ENCODE measurements at regions not wholly inside any gene's neighbourhood (a gene's known extent, or its start where the extent isn't known, plus 50 kb on each side); places are given as distances from the start of the nearest gene placed in this dataset.

DNA sequence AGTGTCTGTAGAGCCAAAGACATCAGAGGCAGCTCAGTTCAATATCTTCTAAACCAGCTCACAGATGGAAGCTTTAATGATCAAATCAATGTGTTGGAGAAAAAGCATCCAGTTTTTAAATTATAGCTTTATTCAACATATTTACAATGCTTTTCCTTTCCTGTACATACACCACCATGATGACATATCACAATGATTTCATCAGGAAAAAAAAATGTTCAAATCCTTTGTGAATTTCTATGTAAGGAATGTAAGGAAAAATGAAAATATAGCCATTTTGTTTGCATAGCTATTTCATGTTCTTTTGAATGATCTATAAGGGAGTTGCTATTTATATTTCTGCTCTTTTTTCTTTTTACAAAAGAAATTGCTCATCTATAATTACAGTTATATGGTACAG, 134.7 kb upstream of the CDH20 start:
- no peaks in the 10 kb centered on the region for H3K36me3 Mint-ChIP-seq (ENCODE audit: insufficient read depth)
- no peak for DNase-seq (ENCODE audit: low spot score in 2 of 2)
- no peak overlapping the region for H3K4me3 Mint-ChIP-seq
- H3K4me1 Mint-ChIP-seq = no peaks in the 10 kb centered on the region
- no peaks in the 10 kb centered on the region for H3K27me3 Mint-ChIP-seq
- peaks cover 10% of the 10 kb centered on the region for H3K9me3 Mint-ChIP-seq
- no peak for ATAC-seq (replicated peaks; ENCODE audit: extremely low read depth, poor library complexity, severe bottlenecking)
- no peak overlapping the region for H3K27ac Mint-ChIP-seq (ENCODE audit: low read depth)

DNA sequence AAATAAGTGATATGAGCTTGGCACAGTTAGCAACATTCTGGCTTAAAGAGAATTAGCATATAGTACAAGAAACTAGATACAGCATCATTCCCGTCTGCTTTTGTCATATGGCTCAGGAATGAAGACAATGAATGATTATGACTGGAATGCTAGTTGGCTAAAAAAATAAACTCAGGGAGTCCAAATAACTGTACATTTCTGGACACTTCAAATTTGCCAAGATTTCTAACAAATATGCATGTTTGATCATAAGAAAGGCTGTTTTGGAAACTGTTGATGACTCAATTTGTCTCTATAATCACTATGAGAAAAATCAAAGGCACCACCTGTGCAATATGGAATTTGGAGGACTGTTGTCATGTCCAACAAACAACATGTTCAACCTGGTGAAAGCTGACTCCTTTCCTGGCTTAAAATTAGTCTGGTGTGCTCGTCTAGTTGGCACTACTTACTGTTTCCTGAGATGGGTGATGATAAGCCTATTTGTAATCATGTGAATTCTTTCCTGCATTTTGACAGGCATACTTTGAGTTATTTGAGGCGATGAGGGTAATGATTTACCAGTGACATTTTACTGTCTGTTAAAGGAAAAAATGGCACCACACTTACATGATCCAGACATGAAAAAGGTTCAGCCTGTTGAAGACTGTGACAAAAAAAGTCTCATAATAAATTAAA, 133.9 kb upstream of the CDH20 start:
- H3K4me1 Mint-ChIP-seq = no peaks in the 10 kb centered on the region
- no peaks in the 10 kb centered on the region for H3K36me3 Mint-ChIP-seq (ENCODE audit: insufficient read depth)
- H3K9me3 Mint-ChIP-seq = peaks cover 8% of the 10 kb centered on the region
- no peak overlapping the region for H3K27ac Mint-ChIP-seq (ENCODE audit: low read depth)
- no peak overlapping the region for H3K4me3 Mint-ChIP-seq
- H3K27me3 Mint-ChIP-seq = no peaks in the 10 kb centered on the region
- ATAC-seq (replicated peaks; ENCODE audit: extremely low read depth, poor library complexity, severe bottlenecking) (no peak), DNase-seq (ENCODE audit: low spot score in 2 of 2) (no peak)

DNA sequence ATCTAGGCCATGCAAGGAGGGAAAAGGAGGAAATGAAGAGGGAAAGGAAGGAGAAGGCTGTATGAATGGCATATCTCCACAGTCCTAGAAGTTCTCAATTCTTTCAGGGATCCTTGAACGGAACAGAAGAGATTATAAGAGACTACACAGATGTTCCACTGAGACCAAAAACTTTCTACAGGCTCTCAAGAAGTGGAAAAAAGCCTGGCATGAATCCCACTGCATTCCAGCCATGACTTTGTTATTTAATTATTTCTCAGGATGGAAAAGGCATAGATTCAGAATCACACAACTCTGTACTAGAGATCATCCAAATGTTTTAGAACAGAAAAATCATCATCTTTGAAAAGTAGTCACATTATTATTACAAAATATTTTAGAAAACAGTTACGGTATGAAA, 131.7 kb upstream of the CDH20 start:
- ATAC-seq (replicated peaks; ENCODE audit: extremely low read depth, poor library complexity, severe bottlenecking) (no peak), DNase-seq (ENCODE audit: low spot score in 2 of 2) (no peak)
- Mint-ChIP-seq H3K4me1 (no peaks in the 10 kb centered on the region), H3K9me3 (peaks cover 3% of the 10 kb centered on the region), H3K27ac (ENCODE audit: low read depth) (no peak overlapping the region), H3K36me3 (ENCODE audit: insufficient read depth) (no peaks in the 10 kb centered on the region), H3K4me3 (no peak overlapping the region), H3K27me3 (no peaks in the 10 kb centered on the region)

DNA sequence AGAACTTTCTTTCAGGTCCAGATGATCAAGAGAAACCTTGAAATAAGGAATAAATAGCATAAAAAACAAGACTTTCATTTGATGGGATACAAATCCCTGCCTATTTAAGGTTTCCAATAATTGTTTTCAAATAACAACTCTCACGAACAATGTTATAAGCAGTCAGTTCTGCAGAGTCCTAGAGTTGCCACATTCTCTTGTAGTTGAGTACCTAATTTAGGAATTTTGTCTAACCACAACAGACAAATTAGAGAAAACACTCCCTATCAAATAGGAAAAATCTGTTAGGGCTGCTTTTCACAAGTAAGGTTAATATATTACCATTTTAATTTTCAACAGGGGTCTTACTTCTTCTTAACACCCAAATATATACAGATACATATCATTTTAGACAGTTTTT, 130.1 kb upstream of the CDH20 start:
- H3K27ac Mint-ChIP-seq (ENCODE audit: low read depth) = no peak overlapping the region
- no peaks in the 10 kb centered on the region for H3K27me3 Mint-ChIP-seq
- H3K36me3 Mint-ChIP-seq (ENCODE audit: insufficient read depth) = no peaks in the 10 kb centered on the region
- DNase-seq (ENCODE audit: low spot score in 2 of 2) = no peak
- ATAC-seq (replicated peaks; ENCODE audit: extremely low read depth, poor library complexity, severe bottlenecking) = no peak
- no peaks in the 10 kb centered on the region for H3K4me1 Mint-ChIP-seq
- H3K4me3 Mint-ChIP-seq = no peak overlapping the region
- peaks cover under 1% of the 10 kb centered on the region for H3K9me3 Mint-ChIP-seq

DNA sequence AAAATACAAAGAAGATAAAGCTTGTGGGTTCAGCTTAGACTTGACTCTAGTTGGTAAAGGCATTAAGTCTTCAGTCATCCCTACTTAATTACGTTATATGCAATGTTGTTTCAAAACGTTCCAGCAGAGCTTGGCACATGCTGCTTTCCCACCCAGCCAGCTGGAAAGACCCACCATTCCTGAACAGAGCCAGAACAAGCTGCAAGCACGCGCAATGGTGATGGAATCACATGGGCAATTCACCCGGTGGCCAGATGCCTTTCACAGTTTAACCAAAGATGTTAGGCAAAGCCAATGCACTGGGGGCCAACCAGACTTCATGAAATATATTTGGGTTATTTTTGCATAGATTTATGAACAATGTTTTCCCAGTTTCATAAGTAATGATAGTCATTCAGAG, 123.4 kb upstream of the CDH20 start:
- no peaks in the 10 kb centered on the region for H3K27me3 Mint-ChIP-seq
- H3K4me1 Mint-ChIP-seq = no peaks in the 10 kb centered on the region
- H3K9me3 Mint-ChIP-seq = peaks cover 19% of the 10 kb centered on the region
- no peak overlapping the region for H3K27ac Mint-ChIP-seq (ENCODE audit: low read depth)
- ATAC-seq (replicated peaks; ENCODE audit: extremely low read depth, poor library complexity, severe bottlenecking) (no peak), DNase-seq (ENCODE audit: low spot score in 2 of 2) (no peak)
- no peaks in the 10 kb centered on the region for H3K36me3 Mint-ChIP-seq (ENCODE audit: insufficient read depth)
- no peak overlapping the region for H3K4me3 Mint-ChIP-seq

DNA sequence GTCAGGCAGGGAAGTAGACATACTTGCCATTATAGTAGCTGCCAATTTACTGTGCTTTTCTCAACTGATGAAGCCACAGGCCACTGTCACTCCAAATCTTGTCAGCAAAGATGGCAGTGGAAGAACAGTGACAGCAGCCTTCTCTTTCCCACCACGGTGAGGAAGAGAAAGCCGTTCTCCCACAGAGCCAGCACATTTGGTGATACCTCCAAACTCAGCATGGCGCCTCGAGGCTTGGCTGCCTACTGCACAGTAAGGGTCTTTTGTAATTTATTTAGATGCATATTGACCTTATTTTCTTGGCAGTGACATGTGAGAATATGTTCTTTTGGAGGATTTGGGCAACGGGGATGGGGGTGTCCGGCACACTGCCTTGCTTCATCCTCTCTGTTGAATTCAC, 117.2 kb upstream of the CDH20 start:
- H3K36me3 Mint-ChIP-seq (ENCODE audit: insufficient read depth) = no peaks in the 10 kb centered on the region
- no peak overlapping the region for H3K4me3 Mint-ChIP-seq
- H3K9me3 Mint-ChIP-seq = peaks cover 20% of the 10 kb centered on the region
- no peak overlapping the region for H3K27ac Mint-ChIP-seq (ENCODE audit: low read depth)
- no peak for ATAC-seq (replicated peaks; ENCODE audit: extremely low read depth, poor library complexity, severe bottlenecking)
- DNase-seq (ENCODE audit: low spot score in 2 of 2) = no peak
- H3K27me3 Mint-ChIP-seq = no peaks in the 10 kb centered on the region
- H3K4me1 Mint-ChIP-seq = no peaks in the 10 kb centered on the region

DNA sequence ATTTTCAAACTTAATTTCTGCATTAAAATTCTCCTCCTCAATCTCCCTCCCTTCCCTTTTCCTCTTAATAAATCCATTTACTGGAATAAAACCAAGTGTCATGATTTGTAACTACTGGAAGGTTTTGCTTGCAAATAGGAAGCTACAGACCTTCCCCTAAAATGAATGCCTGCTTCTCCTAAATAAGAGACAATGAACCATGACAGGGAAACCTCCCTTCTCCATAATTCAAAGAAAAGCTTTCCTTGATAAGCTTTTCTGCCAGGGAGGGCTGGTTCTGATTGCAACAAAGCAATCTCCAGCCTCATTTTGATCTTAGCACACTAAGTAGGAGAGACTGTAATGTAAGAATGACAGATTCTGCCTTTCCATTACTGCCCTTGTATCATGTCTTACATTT, 111.0 kb upstream of the CDH20 start:
- H3K27ac Mint-ChIP-seq (ENCODE audit: low read depth) = no peak overlapping the region
- H3K36me3 Mint-ChIP-seq (ENCODE audit: insufficient read depth) = no peaks in the 10 kb centered on the region
- H3K9me3 Mint-ChIP-seq = peaks cover 47% of the 10 kb centered on the region
- H3K4me1 Mint-ChIP-seq = no peaks in the 10 kb centered on the region
- no peak for DNase-seq (ENCODE audit: low spot score in 2 of 2)
- ATAC-seq (replicated peaks; ENCODE audit: extremely low read depth, poor library complexity, severe bottlenecking) = no peak
- no peak overlapping the region for H3K4me3 Mint-ChIP-seq
- H3K27me3 Mint-ChIP-seq = no peaks in the 10 kb centered on the region

DNA sequence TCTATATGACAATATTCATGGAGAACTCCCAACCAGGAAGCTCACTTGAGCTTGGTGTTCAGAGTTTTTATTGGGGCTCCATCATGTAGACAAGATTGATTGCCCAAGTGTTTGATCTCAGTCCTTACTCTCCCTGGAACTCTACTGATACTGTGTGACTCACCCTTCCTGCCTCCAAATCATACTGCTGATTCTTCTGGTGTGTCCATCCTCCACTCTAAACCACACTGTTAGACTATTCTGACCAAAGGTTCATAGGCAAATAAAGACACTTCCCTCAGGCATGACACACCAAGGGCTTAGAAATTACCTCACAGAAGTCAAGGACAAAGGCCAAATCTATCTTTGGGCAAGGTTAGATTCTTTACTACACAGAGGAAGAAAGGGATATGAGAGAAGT, 107.9 kb upstream of the CDH20 start:
- DNase-seq (ENCODE audit: low spot score in 2 of 2) (no peak), ATAC-seq (replicated peaks; ENCODE audit: extremely low read depth, poor library complexity, severe bottlenecking) (no peak)
- no peaks in the 10 kb centered on the region for H3K27me3 Mint-ChIP-seq
- no peak overlapping the region for H3K4me3 Mint-ChIP-seq
- peaks cover 33% of the 10 kb centered on the region for H3K9me3 Mint-ChIP-seq
- no peak overlapping the region for H3K27ac Mint-ChIP-seq (ENCODE audit: low read depth)
- no peaks in the 10 kb centered on the region for H3K36me3 Mint-ChIP-seq (ENCODE audit: insufficient read depth)
- no peaks in the 10 kb centered on the region for H3K4me1 Mint-ChIP-seq

DNA sequence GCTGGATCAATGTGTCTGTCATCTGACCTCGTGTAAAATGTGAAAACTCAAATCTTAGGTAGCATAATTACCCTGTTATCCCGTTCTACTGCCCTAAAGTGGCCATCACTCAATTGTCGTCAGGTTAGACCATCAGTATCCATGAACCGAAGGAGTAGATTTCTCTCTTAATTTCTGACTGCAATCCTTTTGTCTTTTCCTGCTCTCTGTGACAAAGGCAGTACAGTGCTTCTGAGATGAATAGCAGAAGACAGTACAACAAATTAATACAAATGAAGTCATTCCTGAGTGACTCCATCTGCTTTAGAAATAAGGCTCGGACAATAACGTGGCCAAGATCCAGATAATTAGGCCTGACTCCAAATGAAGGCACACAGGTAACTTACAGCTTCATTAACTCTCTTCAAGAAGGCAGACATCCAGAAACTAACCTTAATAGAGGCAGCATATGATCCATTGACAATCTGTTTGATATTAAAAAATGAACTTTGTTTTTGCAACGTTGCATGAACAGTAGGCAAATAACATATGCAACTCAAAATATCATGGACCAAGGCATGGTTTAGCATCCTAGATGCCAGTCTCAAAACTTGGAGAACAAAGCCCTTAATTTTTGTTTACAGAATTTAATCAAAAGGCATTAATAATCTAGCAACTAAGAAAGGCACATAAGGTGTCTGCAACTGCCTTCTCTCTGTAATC, 96.7 kb upstream of the CDH20 start:
- H3K27ac Mint-ChIP-seq (ENCODE audit: low read depth) = no peak overlapping the region
- no peaks in the 10 kb centered on the region for H3K27me3 Mint-ChIP-seq
- H3K4me3 Mint-ChIP-seq = no peak overlapping the region
- ATAC-seq (replicated peaks; ENCODE audit: extremely low read depth, poor library complexity, severe bottlenecking) (no peak), DNase-seq (ENCODE audit: low spot score in 2 of 2) (no peak)
- H3K9me3 Mint-ChIP-seq = peaks cover 7% of the 10 kb centered on the region
- H3K36me3 Mint-ChIP-seq (ENCODE audit: insufficient read depth) = peaks cover 2% of the 10 kb centered on the region
- H3K4me1 Mint-ChIP-seq = no peaks in the 10 kb centered on the region

DNA sequence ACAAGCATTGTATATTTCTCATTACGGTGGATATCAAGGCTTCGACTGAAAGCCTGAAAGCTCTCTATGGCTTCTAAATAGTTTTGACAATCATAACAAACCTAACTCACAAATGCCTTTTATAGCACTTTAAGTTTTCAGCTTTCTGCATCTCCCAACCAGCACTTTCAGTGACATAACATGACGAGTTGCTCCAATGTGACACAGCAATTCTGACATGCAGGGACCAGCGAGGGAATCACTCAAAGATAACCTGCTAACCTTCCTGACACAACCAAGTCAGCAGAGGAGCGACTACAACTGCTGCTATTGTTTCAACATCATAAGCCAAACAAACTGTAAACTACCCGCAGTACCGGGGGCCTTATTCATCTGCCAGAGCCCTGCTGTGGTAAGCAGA, 95.7 kb upstream of the CDH20 start:
- H3K4me1 Mint-ChIP-seq = no peaks in the 10 kb centered on the region
- ATAC-seq (replicated peaks; ENCODE audit: extremely low read depth, poor library complexity, severe bottlenecking) (no peak), DNase-seq (ENCODE audit: low spot score in 2 of 2) (no peak)
- H3K4me3 Mint-ChIP-seq = no peak overlapping the region
- H3K27ac Mint-ChIP-seq (ENCODE audit: low read depth) = no peak overlapping the region
- H3K9me3 Mint-ChIP-seq = no peaks in the 10 kb centered on the region
- H3K36me3 Mint-ChIP-seq (ENCODE audit: insufficient read depth) = peaks cover 2% of the 10 kb centered on the region
- no peaks in the 10 kb centered on the region for H3K27me3 Mint-ChIP-seq

DNA sequence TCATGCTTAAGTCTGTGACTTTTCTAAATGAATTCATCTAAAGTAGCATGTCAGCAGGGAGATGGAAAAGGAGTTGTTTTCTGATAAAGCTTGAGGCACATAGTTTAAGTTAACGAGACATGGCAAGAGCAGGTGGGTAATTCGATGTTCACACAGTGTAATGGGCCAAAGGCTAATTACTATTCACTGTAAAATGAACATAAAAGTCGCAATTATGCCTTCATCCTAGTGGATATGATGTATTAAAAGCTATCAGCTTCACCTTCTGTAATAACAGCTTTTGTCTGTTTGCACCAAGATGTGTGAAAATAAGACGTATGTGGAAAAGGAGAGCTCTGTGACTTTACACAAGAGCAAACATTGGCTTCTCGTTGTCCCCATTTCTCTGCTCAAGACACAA, 94.2 kb upstream of the CDH20 start:
- no peaks in the 10 kb centered on the region for H3K4me1 Mint-ChIP-seq
- ATAC-seq (replicated peaks; ENCODE audit: extremely low read depth, poor library complexity, severe bottlenecking) (no peak), DNase-seq (ENCODE audit: low spot score in 2 of 2) (no peak)
- no peak overlapping the region for H3K27ac Mint-ChIP-seq (ENCODE audit: low read depth)
- peaks cover 2% of the 10 kb centered on the region for H3K36me3 Mint-ChIP-seq (ENCODE audit: insufficient read depth)
- H3K27me3 Mint-ChIP-seq = no peaks in the 10 kb centered on the region
- no peak overlapping the region for H3K4me3 Mint-ChIP-seq
- H3K9me3 Mint-ChIP-seq = peaks cover 6% of the 10 kb centered on the region

DNA sequence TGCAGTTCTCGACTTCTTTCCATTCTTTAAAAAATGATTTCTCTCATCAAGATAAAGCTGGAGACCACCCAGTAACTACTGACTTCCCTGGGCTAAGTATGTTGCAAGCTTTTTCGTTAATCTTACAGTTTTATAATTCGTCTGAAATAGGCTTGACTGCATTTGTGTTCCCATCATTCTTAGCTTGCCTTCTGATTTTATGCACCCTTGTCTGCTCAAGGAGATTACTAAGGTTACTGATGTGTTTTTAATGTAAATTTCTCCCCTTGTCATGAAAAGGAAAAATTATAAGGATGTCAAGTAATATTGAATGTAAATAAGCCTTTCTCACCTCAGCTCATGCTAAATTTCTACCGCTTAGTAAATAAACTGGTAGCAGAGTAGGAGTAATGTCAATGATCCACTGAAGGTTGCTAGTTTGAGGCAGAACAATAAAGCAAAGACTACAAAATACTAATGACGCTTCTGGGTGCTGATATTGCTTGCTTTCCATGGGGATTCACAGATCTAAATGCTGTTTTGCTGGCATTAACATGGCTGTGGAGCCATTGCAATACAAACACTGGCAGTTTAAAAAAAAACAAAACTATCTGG, 91.9 kb upstream of the CDH20 start:
- Mint-ChIP-seq H3K4me3 (no peak overlapping the region), H3K27me3 (no peaks in the 10 kb centered on the region), H3K27ac (ENCODE audit: low read depth) (no peak overlapping the region), H3K4me1 (no peaks in the 10 kb centered on the region), H3K9me3 (peaks cover 14% of the 10 kb centered on the region), H3K36me3 (ENCODE audit: insufficient read depth) (peaks cover 2% of the 10 kb centered on the region)
- ATAC-seq (replicated peaks; ENCODE audit: extremely low read depth, poor library complexity, severe bottlenecking) = no peak
- no peak for DNase-seq (ENCODE audit: low spot score in 2 of 2)

DNA sequence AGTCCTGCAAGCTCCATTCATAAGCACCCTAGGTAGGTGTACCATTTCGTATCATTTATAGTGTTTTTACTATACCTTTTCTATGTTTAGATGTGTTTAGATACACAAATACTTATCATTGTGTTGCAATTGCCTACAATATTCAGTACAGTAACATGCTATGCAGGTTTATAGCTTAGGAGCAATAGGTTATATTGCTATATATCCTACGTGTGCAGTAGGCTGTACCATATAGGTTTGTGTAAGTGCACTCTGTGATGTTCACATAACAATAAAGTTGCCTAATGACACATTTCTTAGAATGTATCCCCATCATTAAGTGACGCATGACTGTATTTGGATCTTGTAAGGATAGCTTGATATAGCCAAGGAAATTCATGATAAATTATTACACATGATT, 88.6 kb upstream of the CDH20 start:
- DNase-seq (ENCODE audit: low spot score in 2 of 2) (no peak), ATAC-seq (replicated peaks; ENCODE audit: extremely low read depth, poor library complexity, severe bottlenecking) (no peak)
- H3K9me3 Mint-ChIP-seq = peaks cover 17% of the 10 kb centered on the region
- H3K4me1 Mint-ChIP-seq = no peaks in the 10 kb centered on the region
- H3K36me3 Mint-ChIP-seq (ENCODE audit: insufficient read depth) = no peaks in the 10 kb centered on the region
- H3K4me3 Mint-ChIP-seq = no peak overlapping the region
- no peak overlapping the region for H3K27ac Mint-ChIP-seq (ENCODE audit: low read depth)
- no peaks in the 10 kb centered on the region for H3K27me3 Mint-ChIP-seq
